GM23338 (cell line): ENCODE measurements at regions not wholly inside any gene's neighbourhood (a gene's known extent, or its start where the extent isn't known, plus 50 kb on each side); places are given as distances from the start of the nearest gene placed in this dataset.

ENCODE experiments used
- ATAC-seq: fragments of 200-7000 bp; cut with Tn5 transposase; 3 replicates; pipeline ENCODE4 v1.9.1; 2020
- DNase-seq: peaks from one replicate; pipeline ENCODE4 v3.0.0-alpha.2; 2015; ENCODE audit warnings: low spot score
- H2AFZ ChIP-seq: fragments of 200-600 bp; sonication (generic); 2 replicates; pipeline ENCODE4 v1.8.0; 2016; ENCODE audit warnings: antibody characterized with exemption, mild to moderate bottlenecking, moderate library complexity
- H3F3A ChIP-seq: fragments of 200-600 bp; sonication (generic); replicated peaks from 2 replicates; pipeline ENCODE4 v1.8.0; 2017; ENCODE audit warnings: antibody characterized with exemption, mixed run types, low read depth
- H3K27ac ChIP-seq: fragments of 200-600 bp; sonication (generic); 2 replicates; pipeline ENCODE4 v1.6.1; 2016; ENCODE audit warnings: low read depth
- H3K27me3 ChIP-seq: fragments of 200-600 bp; sonication (generic); 2 replicates; pipeline ENCODE4 v1.8.0; 2016; ENCODE audit warnings: mild to moderate bottlenecking, mixed run types, moderate library complexity; ENCODE audit not compliant: insufficient read depth
- H3K36me3 ChIP-seq: fragments of 200-600 bp; sonication (generic); 2 replicates; pipeline ENCODE4 v1.8.0; 2016; ENCODE audit warnings: mild to moderate bottlenecking; ENCODE audit not compliant: insufficient read depth
- H3K4me1 ChIP-seq: fragments of 200-600 bp; sonication (generic); 2 replicates; pipeline ENCODE4 v1.8.0; 2016; ENCODE audit warnings: mild to moderate bottlenecking, moderate library complexity; ENCODE audit not compliant: insufficient read depth
- H3K4me2 ChIP-seq: fragments of 200-600 bp; sonication (generic); 2 replicates; pipeline ENCODE4 v1.7.1; 2017; ENCODE audit warnings: mixed run types
- H3K4me3 ChIP-seq: fragments of 200-600 bp; sonication (generic); 2 replicates; pipeline ENCODE4 v1.6.1; 2016; ENCODE audit warnings: mixed run types
- H3K79me2 ChIP-seq: fragments of 200-600 bp; sonication (generic); replicated peaks from 2 replicates; pipeline ENCODE4 v1.8.0; 2017; ENCODE audit warnings: mild to moderate bottlenecking; ENCODE audit not compliant: insufficient read depth
- H3K9me2 ChIP-seq: fragments of 200-600 bp; sonication (generic); 2 replicates; pipeline ENCODE4 v1.8.0; 2017; ENCODE audit not compliant: insufficient read depth
- H4K20me1 ChIP-seq: fragments of 200-600 bp; sonication (generic); replicated peaks from 2 replicates; pipeline ENCODE4 v1.8.0; 2017; ENCODE audit warnings: mild to moderate bottlenecking; ENCODE audit not compliant: insufficient read depth
- H3K27ac Mint-ChIP-seq: 2 replicates; pipeline ENCODE4 v1.8.0; 2020; ENCODE audit warnings: inconsistent platforms, mild to moderate bottlenecking, moderate library complexity, mixed read lengths
- H3K27me3 Mint-ChIP-seq: 3 replicates; pipeline ENCODE4 v1.8.0; 2022; ENCODE audit warnings: low read depth, mild to moderate bottlenecking, moderate library complexity, mixed read lengths, inconsistent platforms; ENCODE audit not compliant: insufficient read depth, poor library complexity
- H3K36me3 Mint-ChIP-seq: 3 replicates; pipeline ENCODE4 v1.8.0; 2021; ENCODE audit warnings: low read depth, mild to moderate bottlenecking, inconsistent platforms, moderate library complexity, mixed read lengths
- H3K4me1 Mint-ChIP-seq: 3 replicates; pipeline ENCODE4 v1.8.0; 2020; ENCODE audit warnings: mild to moderate bottlenecking, inconsistent platforms, mixed read lengths
- H3K4me3 Mint-ChIP-seq: 3 replicates; pipeline ENCODE4 v1.8.0; 2021; ENCODE audit warnings: moderate library complexity, mild to moderate bottlenecking, inconsistent platforms, mixed read lengths
- H3K9me3 Mint-ChIP-seq: 3 replicates; pipeline ENCODE4 v1.8.0; 2020; ENCODE audit warnings: moderate library complexity, mild to moderate bottlenecking, inconsistent platforms, mixed read lengths
- CREB1 ChIP-seq: fragments of 250-450 bp; sonication (Bioruptor Pico); IDR thresholded peaks from 2 replicates; pipeline ENCODE4 v1.5.0; 2020; ENCODE audit warnings: low read depth, mild to moderate bottlenecking, moderate library complexity
- EZH2 ChIP-seq: fragments of 200-600 bp; sonication (generic); IDR thresholded peaks from one replicate; pipeline ENCODE4 v1.8.0; 2017; ENCODE audit warnings: antibody characterized with exemption, mild to moderate bottlenecking, low read depth; ENCODE audit not compliant: unreplicated experiment
- EZH2phosphoT487 ChIP-seq: fragments of 200-600 bp; sonication (generic); IDR thresholded peaks from one replicate; pipeline ENCODE4 v1.8.1; 2018; ENCODE audit warnings: antibody characterized with exemption; ENCODE audit not compliant: unreplicated experiment
- JUNB ChIP-seq: IDR thresholded peaks from one replicate; pipeline ENCODE4 v1.6.1; 2016; ENCODE audit warnings: antibody characterized with exemption; ENCODE audit not compliant: unreplicated experiment
- NANOG ChIP-seq: IDR thresholded peaks from 2 replicates; pipeline ENCODE4 v1.6.1; 2016; ENCODE audit warnings: antibody characterized with exemption, borderline replicate concordance
- POLR2AphosphoS5 ChIP-seq: IDR thresholded peaks from 2 replicates; pipeline ENCODE4 v1.6.1; 2016; ENCODE audit warnings: antibody characterized with exemption, low read depth
- STAT1 ChIP-seq: IDR thresholded peaks from one replicate; pipeline ENCODE4 v1.6.1; 2016; ENCODE audit warnings: antibody characterized with exemption; ENCODE audit not compliant: unreplicated experiment
- ZNF331 ChIP-seq: fragments of 250-450 bp; sonication (Bioruptor Pico); IDR thresholded peaks from 2 replicates; pipeline ENCODE4 v1.5.0; 2020; ENCODE audit warnings: low read depth, mild to moderate bottlenecking, moderate library complexity
- TF ChIP-seq, protein P1 (sequence below): IDR thresholded peaks from 2 replicates; pipeline ENCODE4 v1.6.1; 2016; ENCODE audit warnings: antibody characterized with exemption
- TF ChIP-seq, protein P2 (sequence below): IDR thresholded peaks from one replicate; pipeline ENCODE4 v1.6.1; 2018; ENCODE audit warnings: antibody characterized with exemption; ENCODE audit not compliant: unreplicated experiment
- TF ChIP-seq, protein P3 (sequence below), 2 experiments: fragments of 200-600 bp in 1 of 2; sonication (generic) in 1 of 2; conservative IDR thresholded peaks; 2 replicates each; pipeline versions ENCODE4 v1.5.1 to v1.6.1; 2016 to 2017; ENCODE audit warnings: antibody characterized with exemption in 2 of 2, low read depth in 2 of 2, mild to moderate bottlenecking in 2 of 2, moderate library complexity in 1 of 2

DNA sequence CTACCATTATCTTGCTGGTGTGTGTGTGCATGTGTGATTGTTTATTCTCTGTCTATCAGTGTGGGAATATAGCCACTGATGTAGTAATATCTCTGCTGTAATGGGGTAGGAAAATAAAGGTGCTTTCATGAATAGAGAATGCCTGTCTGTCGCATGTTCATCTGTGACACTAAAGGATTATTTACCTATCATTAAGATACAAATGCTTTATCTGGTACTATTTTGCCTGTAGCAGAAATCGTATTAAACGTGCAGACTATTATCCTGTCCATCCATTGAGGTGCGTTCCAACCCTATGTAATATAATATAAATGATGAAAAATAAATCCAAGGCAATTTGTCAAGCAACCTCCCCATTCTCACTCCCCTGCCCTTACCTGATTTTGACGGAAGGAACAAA lies 1215.1 kb downstream of the BCL11B start:
- Mint-ChIP-seq H3K9me3 (no peaks in the 10 kb centered on the region), H3K4me3 (no peak overlapping the region), H3K4me1 (peaks cover 13% of the 10 kb centered on the region), H3K27ac (no peak overlapping the region), H3K36me3 (no peaks in the 10 kb centered on the region), H3K27me3 (peaks cover 2% of the 10 kb centered on the region)
- no peaks in the 10 kb centered on the region for H3F3A ChIP-seq
- no peak for DNase-seq
- no peak overlapping the region for H3K4me2 ChIP-seq
- TF ChIP-seq, protein P1, sequence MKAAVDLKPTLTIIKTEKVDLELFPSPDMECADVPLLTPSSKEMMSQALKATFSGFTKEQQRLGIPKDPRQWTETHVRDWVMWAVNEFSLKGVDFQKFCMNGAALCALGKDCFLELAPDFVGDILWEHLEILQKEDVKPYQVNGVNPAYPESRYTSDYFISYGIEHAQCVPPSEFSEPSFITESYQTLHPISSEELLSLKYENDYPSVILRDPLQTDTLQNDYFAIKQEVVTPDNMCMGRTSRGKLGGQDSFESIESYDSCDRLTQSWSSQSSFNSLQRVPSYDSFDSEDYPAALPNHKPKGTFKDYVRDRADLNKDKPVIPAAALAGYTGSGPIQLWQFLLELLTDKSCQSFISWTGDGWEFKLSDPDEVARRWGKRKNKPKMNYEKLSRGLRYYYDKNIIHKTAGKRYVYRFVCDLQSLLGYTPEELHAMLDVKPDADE = no peak
- TF ChIP-seq, protein P2, sequence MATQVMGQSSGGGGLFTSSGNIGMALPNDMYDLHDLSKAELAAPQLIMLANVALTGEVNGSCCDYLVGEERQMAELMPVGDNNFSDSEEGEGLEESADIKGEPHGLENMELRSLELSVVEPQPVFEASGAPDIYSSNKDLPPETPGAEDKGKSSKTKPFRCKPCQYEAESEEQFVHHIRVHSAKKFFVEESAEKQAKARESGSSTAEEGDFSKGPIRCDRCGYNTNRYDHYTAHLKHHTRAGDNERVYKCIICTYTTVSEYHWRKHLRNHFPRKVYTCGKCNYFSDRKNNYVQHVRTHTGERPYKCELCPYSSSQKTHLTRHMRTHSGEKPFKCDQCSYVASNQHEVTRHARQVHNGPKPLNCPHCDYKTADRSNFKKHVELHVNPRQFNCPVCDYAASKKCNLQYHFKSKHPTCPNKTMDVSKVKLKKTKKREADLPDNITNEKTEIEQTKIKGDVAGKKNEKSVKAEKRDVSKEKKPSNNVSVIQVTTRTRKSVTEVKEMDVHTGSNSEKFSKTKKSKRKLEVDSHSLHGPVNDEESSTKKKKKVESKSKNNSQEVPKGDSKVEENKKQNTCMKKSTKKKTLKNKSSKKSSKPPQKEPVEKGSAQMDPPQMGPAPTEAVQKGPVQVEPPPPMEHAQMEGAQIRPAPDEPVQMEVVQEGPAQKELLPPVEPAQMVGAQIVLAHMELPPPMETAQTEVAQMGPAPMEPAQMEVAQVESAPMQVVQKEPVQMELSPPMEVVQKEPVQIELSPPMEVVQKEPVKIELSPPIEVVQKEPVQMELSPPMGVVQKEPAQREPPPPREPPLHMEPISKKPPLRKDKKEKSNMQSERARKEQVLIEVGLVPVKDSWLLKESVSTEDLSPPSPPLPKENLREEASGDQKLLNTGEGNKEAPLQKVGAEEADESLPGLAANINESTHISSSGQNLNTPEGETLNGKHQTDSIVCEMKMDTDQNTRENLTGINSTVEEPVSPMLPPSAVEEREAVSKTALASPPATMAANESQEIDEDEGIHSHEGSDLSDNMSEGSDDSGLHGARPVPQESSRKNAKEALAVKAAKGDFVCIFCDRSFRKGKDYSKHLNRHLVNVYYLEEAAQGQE = no peak
- TF ChIP-seq STAT1 = no peak
- no peak for TF ChIP-seq ZNF331 (CRISPR knock-in tag)
- no peak for TF ChIP-seq NANOG
- TF ChIP-seq EZH2phosphoT487 = no peak
- no peak for TF ChIP-seq EZH2
- no peak for TF ChIP-seq POLR2AphosphoS5
- no peak for TF ChIP-seq CREB1
- TF ChIP-seq, protein P3, sequence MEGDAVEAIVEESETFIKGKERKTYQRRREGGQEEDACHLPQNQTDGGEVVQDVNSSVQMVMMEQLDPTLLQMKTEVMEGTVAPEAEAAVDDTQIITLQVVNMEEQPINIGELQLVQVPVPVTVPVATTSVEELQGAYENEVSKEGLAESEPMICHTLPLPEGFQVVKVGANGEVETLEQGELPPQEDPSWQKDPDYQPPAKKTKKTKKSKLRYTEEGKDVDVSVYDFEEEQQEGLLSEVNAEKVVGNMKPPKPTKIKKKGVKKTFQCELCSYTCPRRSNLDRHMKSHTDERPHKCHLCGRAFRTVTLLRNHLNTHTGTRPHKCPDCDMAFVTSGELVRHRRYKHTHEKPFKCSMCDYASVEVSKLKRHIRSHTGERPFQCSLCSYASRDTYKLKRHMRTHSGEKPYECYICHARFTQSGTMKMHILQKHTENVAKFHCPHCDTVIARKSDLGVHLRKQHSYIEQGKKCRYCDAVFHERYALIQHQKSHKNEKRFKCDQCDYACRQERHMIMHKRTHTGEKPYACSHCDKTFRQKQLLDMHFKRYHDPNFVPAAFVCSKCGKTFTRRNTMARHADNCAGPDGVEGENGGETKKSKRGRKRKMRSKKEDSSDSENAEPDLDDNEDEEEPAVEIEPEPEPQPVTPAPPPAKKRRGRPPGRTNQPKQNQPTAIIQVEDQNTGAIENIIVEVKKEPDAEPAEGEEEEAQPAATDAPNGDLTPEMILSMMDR (conservative IDR thresholded peaks at IDR 0.05; ENCODE audit: low read depth in 2 of 2) = no peak
- TF ChIP-seq JUNB = no peak
- H3K36me3 ChIP-seq = no peaks in the 10 kb centered on the region
- H3K27ac ChIP-seq = no peak overlapping the region
- H4K20me1 ChIP-seq = no peaks in the 10 kb centered on the region
- H3K27me3 ChIP-seq = no peaks in the 10 kb centered on the region
- ATAC-seq = no peak
- H3K79me2 ChIP-seq = no peaks in the 10 kb centered on the region
- 0 out of 2 replicates have a peak, but pooled peaks cover 7% of the 10 kb centered on the region for H3K4me1 ChIP-seq
- no peak overlapping the region for H3K4me3 ChIP-seq
- no peak overlapping the region for H2AFZ ChIP-seq
- H3K9me2 ChIP-seq = no peaks in the 10 kb centered on the region
